ENCODE measurements at regions not wholly inside any gene's neighbourhood (a gene's known extent, or its start where the extent isn't known, plus 50 kb on each side); places are given as distances from the start of the nearest gene placed in this dataset.

DNA sequence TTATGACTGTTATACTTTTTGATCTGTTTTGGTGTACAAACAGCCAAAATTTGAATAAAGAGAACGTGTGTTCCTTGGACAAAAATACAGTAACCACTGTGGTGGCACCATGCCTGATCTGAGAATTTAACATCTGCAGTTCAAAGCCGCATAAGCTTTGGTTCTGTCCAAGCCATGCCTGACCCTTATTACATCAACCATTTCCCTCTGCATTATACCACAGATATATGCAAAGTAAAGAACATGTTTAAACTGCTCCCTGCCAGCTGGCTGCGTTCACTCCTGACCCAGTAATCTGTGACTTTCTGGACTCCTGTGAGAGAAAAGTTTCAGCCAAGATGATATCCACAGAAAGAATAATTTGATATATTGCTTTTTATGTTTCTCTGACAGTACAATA lies 890.5 kb upstream of the ANO3 start:
- WGBS (ENCODE audit: insufficient coverage, low coverage, low lambda C conversion rate, missing lambda C conversion rate) = 30% methylated on average over 3 of the region's 3 CpGs

DNA sequence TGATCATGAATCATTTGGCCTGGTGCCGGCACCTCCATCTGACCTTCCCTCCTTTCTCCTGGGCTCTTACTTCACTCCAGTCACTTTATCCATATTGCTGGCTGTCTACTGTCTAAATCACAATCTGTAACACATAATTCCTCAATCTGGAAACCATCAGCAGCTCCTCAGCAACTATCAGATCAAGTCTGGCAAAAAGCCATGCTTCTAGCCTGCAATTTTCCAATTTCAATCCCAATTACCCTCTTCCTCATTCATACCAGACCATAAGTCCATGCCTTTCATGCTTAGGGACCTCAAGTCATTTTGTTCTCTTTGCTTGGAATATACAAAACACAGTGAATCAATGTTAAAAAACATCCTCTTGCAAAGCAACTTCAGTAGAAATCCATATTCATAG lies 882.8 kb upstream of the ANO3 start:
- H3K9me3 ChIP-seq = no peaks in the 10 kb centered on the region
- no peak for ATAC-seq
- no peaks in the 10 kb centered on the region for H3K27me3 ChIP-seq
- no peak for TF ChIP-seq POLR2A (IDR thresholded peaks at IDR 0.05)
- TF ChIP-seq, protein P1, sequence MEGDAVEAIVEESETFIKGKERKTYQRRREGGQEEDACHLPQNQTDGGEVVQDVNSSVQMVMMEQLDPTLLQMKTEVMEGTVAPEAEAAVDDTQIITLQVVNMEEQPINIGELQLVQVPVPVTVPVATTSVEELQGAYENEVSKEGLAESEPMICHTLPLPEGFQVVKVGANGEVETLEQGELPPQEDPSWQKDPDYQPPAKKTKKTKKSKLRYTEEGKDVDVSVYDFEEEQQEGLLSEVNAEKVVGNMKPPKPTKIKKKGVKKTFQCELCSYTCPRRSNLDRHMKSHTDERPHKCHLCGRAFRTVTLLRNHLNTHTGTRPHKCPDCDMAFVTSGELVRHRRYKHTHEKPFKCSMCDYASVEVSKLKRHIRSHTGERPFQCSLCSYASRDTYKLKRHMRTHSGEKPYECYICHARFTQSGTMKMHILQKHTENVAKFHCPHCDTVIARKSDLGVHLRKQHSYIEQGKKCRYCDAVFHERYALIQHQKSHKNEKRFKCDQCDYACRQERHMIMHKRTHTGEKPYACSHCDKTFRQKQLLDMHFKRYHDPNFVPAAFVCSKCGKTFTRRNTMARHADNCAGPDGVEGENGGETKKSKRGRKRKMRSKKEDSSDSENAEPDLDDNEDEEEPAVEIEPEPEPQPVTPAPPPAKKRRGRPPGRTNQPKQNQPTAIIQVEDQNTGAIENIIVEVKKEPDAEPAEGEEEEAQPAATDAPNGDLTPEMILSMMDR (IDR thresholded peaks at IDR 0.05) = no peak
- no peak for DNase-seq
- H3K36me3 ChIP-seq = no peaks in the 10 kb centered on the region
- H3K4me3 ChIP-seq = no peak overlapping the region
- no peak overlapping the region for H3K27ac ChIP-seq
- no peaks in the 10 kb centered on the region for H3K4me1 ChIP-seq
- 100% methylated on average over 1 of the region's 1 CpG for WGBS (ENCODE audit: insufficient coverage, low coverage, low lambda C conversion rate, missing lambda C conversion rate)
- intact Hi-C loops (cut with DNase I) = no loop called here

More for the DNA sequence above, 890.5 kb upstream of the ANO3 start:
- ATAC-seq (peak in 1 of 4 donors; percentile 19), DNase-seq (no peak)
- H3K27ac ChIP-seq = no peak overlapping the region
- no peak for TF ChIP-seq POLR2A (IDR thresholded peaks at IDR 0.05)
- H3K4me1 ChIP-seq = no peaks in the 10 kb centered on the region
- no peaks in the 10 kb centered on the region for H3K36me3 ChIP-seq
- H3K27me3 ChIP-seq = no peaks in the 10 kb centered on the region
- intact Hi-C loops (cut with DNase I) = no loop called here
- no peak overlapping the region for H3K4me3 ChIP-seq
- no peaks in the 10 kb centered on the region for H3K9me3 ChIP-seq

DNA sequence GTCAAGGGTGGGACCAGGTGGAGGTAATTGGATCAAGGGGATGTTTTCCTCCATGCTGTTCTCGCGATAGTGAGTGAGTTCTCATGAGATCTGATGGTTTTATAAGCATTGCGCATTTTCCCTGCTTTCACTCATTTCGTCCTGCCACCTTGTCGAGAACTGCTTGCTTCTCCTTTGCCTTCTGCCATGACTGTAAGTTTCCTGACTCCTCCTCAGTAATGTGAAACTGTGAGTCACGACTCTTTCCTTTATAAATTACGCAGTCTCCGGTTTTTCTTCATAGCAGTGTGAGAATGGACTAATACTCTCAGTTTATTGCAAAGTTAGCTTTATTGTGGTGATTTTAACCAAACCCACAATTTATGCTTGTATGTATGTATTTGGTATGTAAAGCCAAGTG lies 878.5 kb upstream of the ANO3 start:
- no peak for DNase-seq
- TF ChIP-seq, protein P1 (IDR thresholded peaks at IDR 0.05) = no peak
- TF ChIP-seq POLR2A (IDR thresholded peaks at IDR 0.05) = no peak
- ATAC-seq = no peak
- no peaks in the 10 kb centered on the region for H3K27me3 ChIP-seq
- intact Hi-C loops (cut with DNase I) = no loop called here
- no peak overlapping the region for H3K4me3 ChIP-seq
- no peaks in the 10 kb centered on the region for H3K9me3 ChIP-seq
- no peaks in the 10 kb centered on the region for H3K4me1 ChIP-seq
- WGBS (ENCODE audit: insufficient coverage, low coverage, low lambda C conversion rate, missing lambda C conversion rate) = 74% methylated on average over 8 of the region's 8 CpGs
- H3K36me3 ChIP-seq = no peaks in the 10 kb centered on the region
- no peak overlapping the region for H3K27ac ChIP-seq

DNA sequence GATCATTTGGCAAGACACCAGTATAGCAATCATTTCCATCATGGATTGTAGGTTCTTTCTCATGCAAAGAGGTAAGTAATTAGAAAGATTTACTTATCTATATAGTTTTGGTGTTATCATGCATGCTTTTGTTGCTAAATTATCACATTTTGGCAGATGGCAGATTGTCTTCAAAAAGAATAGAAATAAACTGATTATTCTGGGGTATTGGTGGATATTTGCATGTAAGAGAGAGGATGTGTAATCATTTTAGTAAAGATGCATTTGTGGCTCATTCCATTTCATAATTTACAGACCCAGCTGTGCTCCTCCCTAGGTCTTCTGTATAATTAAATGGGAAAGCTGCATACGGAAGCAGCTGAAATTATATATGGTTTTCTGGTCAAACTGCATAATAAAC lies 875.7 kb upstream of the ANO3 start:
- TF ChIP-seq POLR2A (IDR thresholded peaks at IDR 0.05) = no peak
- WGBS (ENCODE audit: insufficient coverage, low coverage, low lambda C conversion rate, missing lambda C conversion rate) = 73% methylated on average over 1 of the region's 1 CpG
- intact Hi-C loops (cut with DNase I) = no loop called here
- Histone ChIP-seq H3K4me3 (no peak overlapping the region), H3K27me3 (no peaks in the 10 kb centered on the region), H3K27ac (no peak overlapping the region), H3K9me3 (no peaks in the 10 kb centered on the region), H3K4me1 (no peaks in the 10 kb centered on the region), H3K36me3 (no peaks in the 10 kb centered on the region)
- ATAC-seq (no peak), DNase-seq (no peak)

DNA sequence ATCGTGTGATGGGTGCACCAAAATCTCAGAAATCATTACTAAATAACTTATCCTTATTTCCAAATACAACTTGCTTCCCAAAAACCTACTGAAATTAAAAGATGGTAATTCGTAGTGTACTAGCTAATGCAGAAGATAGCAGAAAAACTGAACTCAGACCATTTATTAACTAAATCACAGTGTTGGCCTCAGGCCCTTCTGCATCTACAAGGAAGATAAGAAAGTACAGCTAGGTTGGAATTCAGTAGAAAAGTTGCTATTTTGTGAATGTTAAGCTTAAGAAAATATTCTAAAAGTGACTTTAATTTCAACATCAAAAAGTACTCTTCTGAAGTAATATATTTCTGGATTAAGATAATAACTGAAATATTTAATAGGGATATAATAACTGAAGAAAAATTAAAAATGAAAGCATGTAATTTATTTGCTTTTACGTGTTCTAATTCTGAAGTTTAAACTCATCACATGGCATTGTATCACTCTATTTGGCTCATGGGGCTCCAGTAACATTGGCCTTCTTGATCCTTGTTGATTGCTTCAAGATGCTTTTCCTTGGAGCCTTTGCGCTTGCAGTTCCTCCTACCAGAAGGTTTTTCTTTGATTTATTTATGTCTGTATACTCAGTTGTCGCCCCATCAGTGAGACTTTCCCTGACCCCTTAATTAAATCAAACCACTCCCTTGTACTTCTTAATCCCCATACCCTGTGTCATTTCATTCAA lies 847.9 kb upstream of the ANO3 start:
- Histone ChIP-seq H3K36me3 (no peaks in the 10 kb centered on the region), H3K4me1 (no peaks in the 10 kb centered on the region), H3K27ac (no peak overlapping the region), H3K4me3 (no peak overlapping the region), H3K27me3 (no peaks in the 10 kb centered on the region), H3K9me3 (no peaks in the 10 kb centered on the region)
- no peak for ATAC-seq
- DNase-seq = no peak
- intact Hi-C loops (cut with DNase I) = no loop called here
- TF ChIP-seq, protein P1 (IDR thresholded peaks at IDR 0.05) = no peak
- no peak for TF ChIP-seq POLR2A (IDR thresholded peaks at IDR 0.05)
- 59% methylated on average over 5 of the region's 5 CpGs for WGBS (ENCODE audit: insufficient coverage, low coverage, low lambda C conversion rate, missing lambda C conversion rate)
